SK-N-DZ (cell line): ENCODE measurements at regions not wholly inside any gene's neighbourhood (a gene's known extent, or its start where the extent isn't known, plus 50 kb on each side); places are given as distances from the start of the nearest gene placed in this dataset.

Experiments used
- DNase-seq: peaks from one replicate; pipeline ENCODE4 v3.0.0-alpha.2; 2015; ENCODE audit warnings: low spot score

GRCh38 chr10:106520698-106521097 is 643.8 kb downstream of the SORCS1 start:
- DNase-seq: no peak

GRCh38 chr10:106519376-106520030 is 645.0 kb downstream of the SORCS1 start:
- DNase-seq: no peak

- no peak for DNase-seq
Observed at GRCh38 chr10:106515206-106515790, 649.2 kb downstream of the SORCS1 start.

- DNase-seq: no peak
Observed at GRCh38 chr10:106513352-106513771, 651.1 kb downstream of the SORCS1 start.

- no peak for DNase-seq
Observed at GRCh38 chr10:106511917-106512316, 652.6 kb downstream of the SORCS1 start.

GRCh38 chr10:106508950-106509349 is 655.6 kb downstream of the SORCS1 start:
- no peak for DNase-seq

GRCh38 chr10:106506526-106507283 is 657.8 kb downstream of the SORCS1 start:
- DNase-seq: no peak

GRCh38 chr10:106504536-106504935 is 660.0 kb downstream of the SORCS1 start:
- DNase-seq: no peak

GRCh38 chr10:106502641-106503040 is 661.9 kb downstream of the SORCS1 start:
- DNase-seq: no peak

- no peak for DNase-seq
Observed at GRCh38 chr10:106500925-106501525, 663.5 kb downstream of the SORCS1 start.

GRCh38 chr10:106500041-106500924 is 664.2 kb downstream of the SORCS1 start:
- no peak for DNase-seq

GRCh38 chr10:106499448-106499847 is 665.1 kb downstream of the SORCS1 start:
- no peak for DNase-seq

GRCh38 chr10:106498675-106499074 is 665.8 kb downstream of the SORCS1 start:
- DNase-seq: no peak

- no peak for DNase-seq
Observed at GRCh38 chr10:106495931-106496330, 668.6 kb downstream of the SORCS1 start.

- no peak for DNase-seq
Observed at GRCh38 chr10:106493751-106494150, 670.8 kb downstream of the SORCS1 start.

- no peak for DNase-seq
Observed at GRCh38 chr10:106493226-106493625, 671.3 kb downstream of the SORCS1 start.

- DNase-seq: no peak
Observed at GRCh38 chr10:106487726-106488125, 676.8 kb downstream of the SORCS1 start.

GRCh38 chr10:106481598-106482275 is 682.8 kb downstream of the SORCS1 start:
- peak; percentile 13 for DNase-seq

GRCh38 chr10:106479636-106480035 is 684.9 kb downstream of the SORCS1 start:
- no peak for DNase-seq

- no peak for DNase-seq
Observed at GRCh38 chr10:106474876-106475275, 689.6 kb downstream of the SORCS1 start.
